ENCODE measurements at regions not wholly inside any gene's neighbourhood (a gene's known extent, or its start where the extent isn't known, plus 50 kb on each side); places are given as distances from the start of the nearest gene placed in this dataset.

DNA sequence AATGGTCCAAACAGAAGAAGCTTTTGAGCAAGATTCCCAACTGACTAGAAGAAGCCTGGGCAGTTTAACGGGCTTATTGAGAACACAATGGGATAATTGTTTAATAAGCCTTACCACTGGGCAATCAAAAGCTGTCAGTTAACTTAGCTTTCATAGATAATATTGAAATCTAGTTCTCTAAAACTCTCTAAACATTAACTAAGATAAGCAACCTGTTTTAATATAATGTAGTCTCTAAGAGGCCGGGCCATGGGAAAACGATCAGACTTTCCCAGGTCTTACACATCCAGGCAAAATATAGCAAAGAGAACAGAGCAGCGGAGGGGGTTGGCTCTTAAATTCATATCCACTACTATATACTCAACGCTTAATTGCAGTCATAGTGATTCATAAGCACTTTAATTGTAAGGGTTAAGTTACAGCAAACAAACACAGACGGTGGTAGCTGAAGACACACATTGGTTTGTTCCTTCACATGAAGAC is 128.0 kb upstream of the FAM83B start:
- DNase-seq, result no peak

GRCh38 chr6:54719131-54719530 is 127.4 kb upstream of the FAM83B start:
- no peak for DNase-seq

DNA sequence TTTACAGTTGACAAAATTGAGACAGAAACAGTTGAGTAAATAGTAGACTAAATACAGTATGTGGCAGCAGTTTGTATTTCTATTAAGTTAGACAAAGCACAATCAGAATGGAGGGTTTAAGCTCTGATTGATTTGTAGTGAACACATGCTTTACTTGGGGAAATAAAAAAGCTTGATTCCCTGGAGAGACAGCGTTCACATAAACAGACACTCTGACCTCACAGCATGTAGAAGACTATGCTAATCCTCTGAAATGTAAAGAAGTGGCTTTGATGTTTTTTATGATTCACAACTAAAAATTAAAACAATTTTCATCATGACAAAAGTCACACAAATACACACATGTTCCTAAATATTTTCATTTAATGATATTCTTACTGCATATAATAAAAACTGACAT is 126.9 kb upstream of the FAM83B start:
- DNase-seq, result no peak

DNA sequence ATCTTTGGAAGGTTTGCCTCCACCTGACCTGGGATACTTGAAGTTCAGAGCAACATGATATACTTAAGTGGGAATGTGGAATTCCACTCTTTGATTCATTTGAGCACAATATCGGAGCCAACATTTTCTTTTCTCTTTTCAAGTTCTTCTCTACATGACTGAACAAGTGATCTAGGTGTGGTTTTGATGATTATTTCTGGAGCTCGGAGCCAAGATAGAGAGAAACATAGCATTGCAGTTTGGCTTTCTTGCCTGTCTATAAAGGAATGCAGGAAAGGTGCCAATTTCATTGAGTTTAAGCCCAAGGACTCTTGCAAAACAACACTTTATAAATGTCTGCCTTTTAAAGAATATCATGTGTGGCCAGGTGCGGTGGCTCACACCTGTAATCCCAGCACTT is 124.2 kb upstream of the FAM83B start:
- DNase-seq, result no peak

GRCh38 chr6:54729716-54730115 is 116.9 kb upstream of the FAM83B start:
- DNase-seq, result no peak

- DNase-seq, result no peak
Measured at GRCh38 chr6:54730767-54731630, 115.6 kb upstream of the FAM83B start.

GRCh38 chr6:54737247-54737646 is 109.3 kb upstream of the FAM83B start:
- no peak for DNase-seq

GRCh38 chr6:54747955-54748354 is 98.6 kb upstream of the FAM83B start:
- DNase-seq, result no peak

GRCh38 chr6:54754406-54754805 is 92.2 kb upstream of the FAM83B start:
- DNase-seq, result no peak

- no peak for DNase-seq
Measured at GRCh38 chr6:54758340-54758739, 88.2 kb upstream of the FAM83B start.

- DNase-seq, result no peak
Measured at GRCh38 chr6:54768494-54768893, 78.1 kb upstream of the FAM83B start.

DNA sequence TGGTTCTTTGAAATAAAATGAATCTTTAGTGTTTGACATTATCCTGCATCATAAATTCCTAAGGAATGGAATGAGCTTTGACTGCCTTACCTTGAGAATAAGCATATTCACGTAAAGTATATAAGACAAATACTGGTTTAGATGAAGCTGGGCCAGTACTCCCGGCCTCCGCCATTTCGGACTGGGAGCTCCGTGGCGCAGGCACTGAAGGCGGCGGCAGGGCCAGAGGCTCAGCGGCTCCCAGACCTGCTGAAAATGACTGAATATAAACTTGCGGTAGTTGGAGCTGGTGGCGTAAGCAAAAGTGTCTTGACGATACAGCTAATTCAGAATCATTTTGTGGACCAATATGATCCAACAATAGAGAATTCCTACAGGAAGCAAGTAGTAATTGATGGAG is 76.2 kb upstream of the FAM83B start:
- DNase-seq, result no peak

GRCh38 chr6:54771968-54772367 is 74.6 kb upstream of the FAM83B start:
- DNase-seq, result no peak

GRCh38 chr6:54772610-54773009 is 74.0 kb upstream of the FAM83B start:
- DNase-seq, result no peak

- DNase-seq, result no peak
Measured at GRCh38 chr6:54775576-54775975, 71.0 kb upstream of the FAM83B start.

DNA sequence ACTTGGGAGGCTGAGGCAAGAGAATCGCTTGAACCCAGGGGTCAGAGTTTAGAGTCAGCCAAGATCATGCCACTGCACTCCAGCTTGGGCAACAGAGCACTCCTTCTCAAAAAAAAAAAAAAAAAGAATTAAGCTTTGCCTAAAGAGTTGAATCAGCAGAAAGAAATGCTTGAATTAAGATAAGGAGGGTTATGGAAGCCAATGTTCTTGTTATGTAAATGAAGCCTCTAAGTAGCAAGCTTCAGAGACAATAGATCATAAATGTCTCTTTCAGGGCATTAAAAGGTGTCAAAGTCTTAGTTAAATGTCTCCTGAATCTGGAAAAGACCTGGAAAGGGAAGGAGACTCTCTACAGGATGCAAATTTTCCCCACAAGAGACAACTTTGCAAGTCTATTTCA is 69.7 kb upstream of the FAM83B start:
- no peak for DNase-seq

- DNase-seq, result no peak
Measured at GRCh38 chr6:54778731-54779130, 67.8 kb upstream of the FAM83B start.

DNA sequence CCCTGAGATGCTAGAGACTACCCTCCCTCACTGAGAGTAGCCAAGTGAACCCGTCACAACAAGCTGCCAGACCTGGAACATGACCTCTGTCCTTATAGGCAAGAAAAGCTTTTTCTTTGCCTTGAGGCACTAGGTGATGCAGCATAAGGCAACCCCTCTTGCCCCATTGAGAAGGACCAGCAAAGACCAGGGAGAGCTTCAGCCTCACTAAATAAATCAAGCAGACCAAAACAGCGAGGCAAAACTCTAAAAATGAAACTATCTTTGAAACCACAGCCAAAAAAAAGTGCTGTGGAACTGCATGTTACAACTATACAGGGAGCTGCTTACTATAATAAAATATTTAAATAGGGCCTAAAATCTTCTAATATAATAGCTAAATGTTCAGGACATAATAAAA is 62.6 kb upstream of the FAM83B start:
- no peak for DNase-seq

DNA sequence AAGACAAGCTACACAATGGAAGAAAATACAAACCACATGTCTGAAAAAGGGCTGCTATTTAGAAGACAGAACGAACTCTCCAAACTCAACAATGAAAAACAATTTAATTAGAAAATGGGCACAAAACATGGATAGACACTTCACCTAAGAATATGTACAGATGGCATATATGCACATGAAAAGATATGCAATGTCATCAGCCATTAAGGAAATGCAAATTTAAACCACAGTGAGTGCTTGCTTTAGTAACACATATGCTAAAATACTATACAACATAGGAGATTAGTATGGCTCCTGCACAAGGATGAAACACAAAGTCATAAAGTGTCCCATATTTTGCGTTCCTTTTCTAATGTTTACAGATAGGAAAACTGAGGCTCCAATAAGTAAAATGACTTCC is 60.4 kb upstream of the FAM83B start:
- no peak for DNase-seq

DNA sequence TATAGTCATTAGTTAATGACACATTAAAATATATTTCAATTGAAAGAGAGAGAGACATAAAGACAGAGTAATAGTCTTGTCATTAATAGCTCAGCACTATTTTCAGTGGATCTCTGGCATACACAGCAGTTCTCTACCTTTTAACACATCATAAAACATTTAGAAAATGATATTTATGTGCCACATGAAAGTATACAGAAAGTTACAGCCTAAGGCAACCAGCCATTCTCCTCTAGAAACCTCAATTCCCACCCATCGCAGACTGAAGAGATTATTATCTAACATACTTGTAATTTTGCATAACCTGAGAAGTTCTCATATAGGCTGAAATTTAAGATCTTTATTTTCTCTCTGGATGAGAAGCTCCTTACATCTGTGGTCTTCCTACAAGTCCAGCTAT is 58.7 kb upstream of the FAM83B start:
- DNase-seq, result no peak
